Ishikawa (cell line): ENCODE measurements at regions not wholly inside any gene's neighbourhood (a gene's known extent, or its start where the extent isn't known, plus 50 kb on each side); places are given as distances from the start of the nearest gene placed in this dataset.

Experiments used
- EP300 ChIP-seq: IDR thresholded peaks from 2 replicates; pipeline ENCODE4 v1.6.1; 2012; ENCODE audit warnings: borderline replicate concordance
- FOXM1 ChIP-seq: IDR thresholded peaks from 2 replicates; pipeline ENCODE4 v1.6.1; 2012; ENCODE audit warnings: low read depth, borderline replicate concordance
- TCF12 ChIP-seq: IDR thresholded peaks from 2 replicates; pipeline ENCODE4 v1.6.1; 2012; ENCODE audit warnings: low read depth
- YY1 ChIP-seq: IDR thresholded peaks from 2 replicates; pipeline ENCODE4 v1.6.1; 2012; ENCODE audit warnings: low read depth
- TF ChIP-seq, protein P1 (sequence below): IDR thresholded peaks from 2 replicates; pipeline ENCODE4 v1.6.1; 2012; ENCODE audit warnings: low read depth, mild to moderate bottlenecking

- TF ChIP-seq YY1 (no peak), TCF12 (no peak), FOXM1 (no peak), EP300 (no peak)
- TF ChIP-seq, protein P1, sequence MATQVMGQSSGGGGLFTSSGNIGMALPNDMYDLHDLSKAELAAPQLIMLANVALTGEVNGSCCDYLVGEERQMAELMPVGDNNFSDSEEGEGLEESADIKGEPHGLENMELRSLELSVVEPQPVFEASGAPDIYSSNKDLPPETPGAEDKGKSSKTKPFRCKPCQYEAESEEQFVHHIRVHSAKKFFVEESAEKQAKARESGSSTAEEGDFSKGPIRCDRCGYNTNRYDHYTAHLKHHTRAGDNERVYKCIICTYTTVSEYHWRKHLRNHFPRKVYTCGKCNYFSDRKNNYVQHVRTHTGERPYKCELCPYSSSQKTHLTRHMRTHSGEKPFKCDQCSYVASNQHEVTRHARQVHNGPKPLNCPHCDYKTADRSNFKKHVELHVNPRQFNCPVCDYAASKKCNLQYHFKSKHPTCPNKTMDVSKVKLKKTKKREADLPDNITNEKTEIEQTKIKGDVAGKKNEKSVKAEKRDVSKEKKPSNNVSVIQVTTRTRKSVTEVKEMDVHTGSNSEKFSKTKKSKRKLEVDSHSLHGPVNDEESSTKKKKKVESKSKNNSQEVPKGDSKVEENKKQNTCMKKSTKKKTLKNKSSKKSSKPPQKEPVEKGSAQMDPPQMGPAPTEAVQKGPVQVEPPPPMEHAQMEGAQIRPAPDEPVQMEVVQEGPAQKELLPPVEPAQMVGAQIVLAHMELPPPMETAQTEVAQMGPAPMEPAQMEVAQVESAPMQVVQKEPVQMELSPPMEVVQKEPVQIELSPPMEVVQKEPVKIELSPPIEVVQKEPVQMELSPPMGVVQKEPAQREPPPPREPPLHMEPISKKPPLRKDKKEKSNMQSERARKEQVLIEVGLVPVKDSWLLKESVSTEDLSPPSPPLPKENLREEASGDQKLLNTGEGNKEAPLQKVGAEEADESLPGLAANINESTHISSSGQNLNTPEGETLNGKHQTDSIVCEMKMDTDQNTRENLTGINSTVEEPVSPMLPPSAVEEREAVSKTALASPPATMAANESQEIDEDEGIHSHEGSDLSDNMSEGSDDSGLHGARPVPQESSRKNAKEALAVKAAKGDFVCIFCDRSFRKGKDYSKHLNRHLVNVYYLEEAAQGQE = no peak
These were observed 73.6 kb upstream of the TLL1 start for GRCh38 chr4:165799384-165799815.
